GM12872 (cell line): ENCODE measurements at regions not wholly inside any gene's neighbourhood (a gene's known extent, or its start where the extent isn't known, plus 50 kb on each side); places are given as distances from the start of the nearest gene placed in this dataset.

Experiments used
- CTCF ChIP-seq: IDR thresholded peaks from 3 replicates; pipeline ENCODE4 v1.5.1; 2011; ENCODE audit warnings: low read depth, mild to moderate bottlenecking, low read length, moderate library complexity; ENCODE audit not compliant: insufficient read depth

- no peak for TF ChIP-seq CTCF
Observed at GRCh38 chr4:152020073-152020472, 259.3 kb upstream of the GATB start.

- no peak for TF ChIP-seq CTCF
Observed at GRCh38 chr4:152016303-152016620, 255.5 kb upstream of the GATB start.

- no peak for TF ChIP-seq CTCF
Observed at GRCh38 chr4:152015597-152016302, 254.9 kb upstream of the GATB start.

GRCh38 chr4:152014280-152014679, 253.5 kb upstream of the GATB start:
- no peak for TF ChIP-seq CTCF

GRCh38 chr4:152011469-152011868, 250.7 kb upstream of the GATB start:
- no peak for TF ChIP-seq CTCF

GRCh38 chr4:152010710-152011079, 249.9 kb upstream of the GATB start:
- no peak for TF ChIP-seq CTCF

- TF ChIP-seq CTCF: no peak
Observed at GRCh38 chr4:152009983-152010709, 249.3 kb upstream of the GATB start.
